ENCODE measurements at regions not wholly inside any gene's neighbourhood (a gene's known extent, or its start where the extent isn't known, plus 50 kb on each side); places are given as distances from the start of the nearest gene placed in this dataset.

- DNase-seq: no peak
Observed at GRCh38 chr1:106646816-106647215, 409.7 kb upstream of the PRMT6 start.

- DNase-seq: no peak
Observed at GRCh38 chr1:106651028-106651762, 405.3 kb upstream of the PRMT6 start.

- DNase-seq: no peak
Observed at GRCh38 chr1:106659490-106660244, 396.8 kb upstream of the PRMT6 start.

- no peak for DNase-seq
Observed at GRCh38 chr1:106675558-106675957, 380.9 kb upstream of the PRMT6 start.

GRCh38 chr1:106676021-106676420 lies 380.5 kb upstream of the PRMT6 start:
- DNase-seq: no peak

GRCh38 chr1:106677181-106677580 lies 379.3 kb upstream of the PRMT6 start:
- no peak for DNase-seq

GRCh38 chr1:106677721-106678120 lies 378.8 kb upstream of the PRMT6 start:
- no peak for DNase-seq

GRCh38 chr1:106678279-106679050 lies 378.0 kb upstream of the PRMT6 start:
- no peak for DNase-seq

GRCh38 chr1:106680216-106680615 lies 376.3 kb upstream of the PRMT6 start:
- no peak for DNase-seq

GRCh38 chr1:106680776-106681344 lies 375.6 kb upstream of the PRMT6 start:
- no peak for DNase-seq

- no peak for DNase-seq
Observed at GRCh38 chr1:106681939-106682522, 374.4 kb upstream of the PRMT6 start.

GRCh38 chr1:106688446-106688845 lies 368.0 kb upstream of the PRMT6 start:
- DNase-seq: no peak

GRCh38 chr1:106698660-106699059 lies 357.8 kb upstream of the PRMT6 start:
- DNase-seq: no peak

GRCh38 chr1:106699433-106699832 lies 357.0 kb upstream of the PRMT6 start:
- no peak for DNase-seq

GRCh38 chr1:106700211-106700610 lies 356.3 kb upstream of the PRMT6 start:
- no peak for DNase-seq

- no peak for DNase-seq
Observed at GRCh38 chr1:106705971-106706370, 350.5 kb upstream of the PRMT6 start.

GRCh38 chr1:106717591-106717990 lies 338.9 kb upstream of the PRMT6 start:
- no peak for DNase-seq

GRCh38 chr1:106721790-106722189 lies 334.7 kb upstream of the PRMT6 start:
- DNase-seq: no peak

- no peak for DNase-seq
Observed at GRCh38 chr1:106722466-106722865, 334.0 kb upstream of the PRMT6 start.

GRCh38 chr1:106727171-106727570 lies 329.3 kb upstream of the PRMT6 start:
- no peak for DNase-seq

- no peak for DNase-seq
Observed at GRCh38 chr1:106746448-106747085, 309.9 kb upstream of the PRMT6 start.

- DNase-seq: no peak
Observed at GRCh38 chr1:106747232-106747631, 309.2 kb upstream of the PRMT6 start.

Measured in NCI-H2029 (cell line).